M059J (cell line): ENCODE measurements at regions not wholly inside any gene's neighbourhood (a gene's known extent, or its start where the extent isn't known, plus 50 kb on each side); places are given as distances from the start of the nearest gene placed in this dataset.
A peak's percentile ranks its signal among the peaks of the same experiment; 100 is the strongest.
"Not testable (repeated sequence)": the region's sequence is repeated elsewhere in the genome, so short reads cannot be mapped to it uniquely, and the experiment has no call there.

Source experiments
- DNase-seq: peaks from one replicate; pipeline ENCODE4 v3.0.0-alpha.2; 2012; ENCODE audit warnings: low read depth

DNA sequence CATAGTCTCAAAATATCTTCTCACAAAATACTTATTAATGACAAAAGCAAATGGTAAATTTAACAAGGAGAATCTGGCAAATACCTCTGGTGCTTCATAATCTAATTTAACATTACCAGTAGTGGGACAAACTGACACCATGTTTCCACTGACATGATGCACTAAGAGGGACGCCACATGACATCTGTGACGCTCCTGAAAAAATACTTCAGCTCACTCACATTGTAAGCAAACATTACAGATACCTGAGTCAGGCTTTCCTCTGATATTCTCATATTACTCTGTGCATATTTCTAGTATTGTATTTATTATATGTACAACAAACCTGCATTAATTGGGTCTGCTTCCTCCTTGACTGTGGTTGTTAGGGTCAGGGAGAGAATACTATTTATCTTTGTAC lies 56.7 kb upstream of the OSMR start:
- no peak for DNase-seq

DNA sequence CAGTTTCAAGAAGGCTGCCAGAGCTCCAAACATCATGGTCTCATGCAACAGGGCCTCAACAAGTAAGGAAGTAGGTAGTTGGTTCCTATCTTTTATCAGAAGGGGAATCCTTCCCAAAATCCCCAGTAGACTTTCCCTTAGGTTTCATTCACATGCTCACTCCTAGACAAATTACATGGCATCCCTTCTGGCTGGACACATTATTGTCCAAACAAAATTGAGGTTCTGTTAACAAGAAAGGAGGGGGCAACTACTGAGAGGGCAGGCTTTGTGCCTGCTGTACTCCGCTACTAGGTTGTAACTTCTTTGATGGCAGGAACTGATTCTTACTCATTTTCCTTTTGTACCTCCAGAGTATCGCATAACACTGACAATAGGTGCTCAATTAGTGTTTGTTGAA lies 56.0 kb upstream of the OSMR start:
- DNase-seq, result no peak

DNA sequence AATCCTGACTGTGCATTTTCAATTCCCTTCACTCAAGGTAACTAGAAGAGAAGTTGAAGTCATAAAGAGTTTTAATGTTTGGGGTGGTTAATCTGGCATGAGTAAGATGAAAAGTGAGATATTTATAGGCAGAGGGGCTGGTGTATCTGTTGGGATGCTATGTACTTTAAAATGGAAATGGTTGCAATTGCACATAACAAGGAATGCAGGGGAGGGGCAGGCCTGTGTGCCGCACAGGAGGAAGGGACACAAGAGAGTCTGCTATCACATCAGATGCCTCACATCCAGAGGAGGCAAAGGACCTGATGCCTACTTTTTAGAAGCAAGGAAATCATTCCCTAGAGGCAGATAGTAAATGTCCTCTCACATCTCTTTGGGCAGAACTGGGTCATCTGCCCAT lies 55.5 kb upstream of the OSMR start:
- DNase-seq, result no peak

DNA sequence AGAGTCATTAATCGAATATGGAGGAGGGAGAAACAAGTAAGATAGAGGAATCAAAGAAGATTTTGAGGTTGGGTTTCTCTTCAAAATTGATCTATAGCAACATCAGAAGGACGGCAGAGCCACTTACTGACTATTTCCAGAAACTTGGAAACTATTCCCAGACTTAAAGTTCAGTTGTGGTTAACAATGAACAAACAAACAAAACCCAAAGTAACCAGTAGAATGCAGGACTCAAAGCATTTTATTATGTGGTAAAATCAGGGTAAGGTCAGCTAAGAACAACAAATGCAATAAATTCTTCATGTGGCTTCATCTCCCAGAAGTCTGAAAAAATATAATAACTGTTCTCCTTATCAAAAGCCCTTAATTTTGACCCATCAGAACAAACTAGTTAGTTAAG lies 54.9 kb upstream of the OSMR start:
- DNase-seq, result peak; percentile 68

DNA sequence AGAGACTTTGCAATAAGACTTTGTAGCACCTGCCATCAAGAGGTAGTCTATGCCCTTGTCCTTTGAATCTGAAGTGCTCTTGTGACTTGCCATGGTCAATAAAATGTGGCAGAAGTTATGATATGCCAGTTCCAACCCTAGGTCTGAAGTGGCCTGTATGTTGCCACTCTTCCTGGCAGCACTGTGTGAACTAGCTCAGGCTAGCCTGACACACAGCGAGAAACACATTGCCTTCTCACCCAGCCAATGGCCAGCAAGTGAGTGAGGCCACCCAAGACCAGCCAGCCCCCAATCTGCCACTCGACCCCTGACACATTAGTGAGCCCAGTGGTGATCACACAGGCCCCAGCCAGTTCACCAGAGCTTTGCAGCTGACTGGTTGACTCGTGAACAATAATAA lies 52.7 kb upstream of the OSMR start:
- DNase-seq, result no peak

DNA sequence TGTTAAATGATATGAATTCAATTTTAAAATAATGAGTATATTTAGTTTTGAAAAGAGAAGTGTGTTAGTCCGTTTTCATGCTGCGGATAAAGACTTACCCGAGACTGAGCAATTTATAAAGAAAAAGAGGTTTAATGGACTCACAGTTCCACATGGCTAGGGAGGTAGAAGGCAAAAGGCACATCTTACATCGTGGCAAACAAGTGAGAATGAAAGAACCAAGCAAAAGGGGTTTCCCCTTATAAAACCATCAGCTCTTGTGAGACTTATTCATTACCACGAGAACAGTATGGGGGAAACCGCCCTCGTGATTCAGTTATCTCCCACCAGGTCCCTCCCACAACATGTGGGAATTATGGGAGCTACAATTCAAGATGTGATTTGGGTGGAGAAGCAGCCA lies 51.8 kb upstream of the OSMR start:
- not testable (repeated sequence) for DNase-seq

DNA sequence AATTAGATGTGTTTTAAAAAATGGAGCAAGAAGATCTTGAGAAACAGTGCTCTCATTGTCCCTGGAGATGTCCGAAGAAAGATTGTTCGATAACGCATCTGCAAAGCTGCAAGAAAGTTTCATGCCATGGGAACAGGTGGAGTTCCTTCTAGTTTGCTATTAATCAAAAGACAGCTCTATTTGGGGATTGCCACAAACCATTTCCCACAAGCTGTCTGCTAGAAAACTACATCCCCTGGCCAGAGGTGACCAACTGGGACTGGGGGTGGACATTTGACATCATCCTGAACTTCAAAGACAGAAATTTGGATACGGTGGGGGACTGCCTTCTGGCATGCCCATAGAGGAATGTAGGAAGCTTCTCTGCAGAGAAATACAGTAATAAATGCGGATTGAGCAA lies 50.8 kb upstream of the OSMR start:
- no peak for DNase-seq

DNA sequence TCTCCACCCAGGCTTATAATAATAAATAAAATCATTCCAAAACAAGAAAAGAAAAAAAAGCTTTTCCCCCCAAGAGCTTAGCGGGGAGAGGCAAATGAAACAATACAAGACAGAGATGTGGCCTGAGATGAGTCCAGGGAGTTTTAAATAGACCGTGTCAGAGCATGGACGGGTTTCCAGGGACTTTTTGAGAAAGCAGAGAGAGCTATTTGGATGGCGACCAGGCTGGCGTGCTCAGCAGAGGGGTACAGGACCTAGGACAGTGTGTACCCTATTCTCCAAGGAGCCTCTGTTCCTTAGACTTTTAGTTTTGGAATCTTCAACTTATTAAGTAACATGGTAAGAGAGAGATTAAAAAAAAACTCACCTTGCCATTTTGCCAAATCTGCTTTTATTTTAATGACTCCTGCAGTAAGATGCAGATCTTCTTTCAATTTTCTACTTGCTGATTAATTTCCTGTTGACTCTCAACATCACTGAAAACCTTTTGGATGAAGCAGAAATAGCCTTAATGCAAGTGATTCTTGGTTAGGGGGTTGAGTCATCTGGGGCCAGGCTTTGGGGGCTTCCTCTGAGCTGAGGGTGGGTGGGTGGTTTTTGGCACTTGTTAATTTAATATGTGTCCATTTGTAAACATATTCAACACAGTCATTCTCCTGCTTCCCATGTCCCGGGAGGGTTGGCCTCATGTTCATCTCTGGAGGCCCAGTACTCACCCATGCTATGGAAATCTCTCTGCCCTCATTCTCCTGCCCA lies 49.6 kb upstream of the OSMR start:
- DNase-seq, result peak; percentile 46
